Mucosa of gallbladder (tissue), 1 donor: ENCODE measurements at regions not wholly inside any gene's neighbourhood (a gene's known extent, or its start where the extent isn't known, plus 50 kb on each side); places are given as distances from the start of the nearest gene placed in this dataset.
"Not testable (repeated sequence)": the region's sequence is repeated elsewhere in the genome, so short reads cannot be mapped to it uniquely, and the experiment has no call there.

Source experiments
- DNase-seq: peaks from one replicate; pipeline ENCODE4 v3.0.0-alpha.2; 2020; ENCODE audit warnings: low spot score
- donor health status: DM: no; HTN: no; CAD: no.

GRCh38 chr20:28562510-28562898 lies 2695.0 kb upstream of the DEFB115 start:
- DNase-seq: no peak

GRCh38 chr20:28562899-28563521 lies 2694.5 kb upstream of the DEFB115 start:
- not testable (repeated sequence) for DNase-seq

GRCh38 chr20:28564024-28564423 lies 2693.4 kb upstream of the DEFB115 start:
- DNase-seq: not testable (repeated sequence)

GRCh38 chr20:28564688-28565463 lies 2692.6 kb upstream of the DEFB115 start:
- DNase-seq: not testable (repeated sequence)

- DNase-seq: not testable (repeated sequence)
Observed at GRCh38 chr20:28575991-28576390, 2681.5 kb upstream of the DEFB115 start.

- not testable (repeated sequence) for DNase-seq
Observed at GRCh38 chr20:28591680-28592079, 2665.8 kb upstream of the DEFB115 start.

- not testable (repeated sequence) for DNase-seq
Observed at GRCh38 chr20:28593383-28593782, 2664.1 kb upstream of the DEFB115 start.

GRCh38 chr20:28594476-28594875 lies 2663.0 kb upstream of the DEFB115 start:
- DNase-seq: not testable (repeated sequence)

GRCh38 chr20:28602006-28602402 lies 2655.5 kb upstream of the DEFB115 start:
- not testable (repeated sequence) for DNase-seq

- DNase-seq: peak; percentile 88
Observed at GRCh38 chr20:28602403-28603217, 2654.9 kb upstream of the DEFB115 start.

- not testable (repeated sequence) for DNase-seq
Observed at GRCh38 chr20:28603218-28603577, 2654.3 kb upstream of the DEFB115 start.

- DNase-seq: no peak
Observed at GRCh38 chr20:28616354-28616753, 2641.1 kb upstream of the DEFB115 start.

- DNase-seq: not testable (repeated sequence)
Observed at GRCh38 chr20:28619956-28620651, 2637.4 kb upstream of the DEFB115 start.

- DNase-seq: not testable (repeated sequence)
Observed at GRCh38 chr20:28625112-28625511, 2632.4 kb upstream of the DEFB115 start.

GRCh38 chr20:28640831-28641230 lies 2616.6 kb upstream of the DEFB115 start:
- not testable (repeated sequence) for DNase-seq
